ENCODE measurements at regions not wholly inside any gene's neighbourhood (a gene's known extent, or its start where the extent isn't known, plus 50 kb on each side); places are given as distances from the start of the nearest gene placed in this dataset.

DNA sequence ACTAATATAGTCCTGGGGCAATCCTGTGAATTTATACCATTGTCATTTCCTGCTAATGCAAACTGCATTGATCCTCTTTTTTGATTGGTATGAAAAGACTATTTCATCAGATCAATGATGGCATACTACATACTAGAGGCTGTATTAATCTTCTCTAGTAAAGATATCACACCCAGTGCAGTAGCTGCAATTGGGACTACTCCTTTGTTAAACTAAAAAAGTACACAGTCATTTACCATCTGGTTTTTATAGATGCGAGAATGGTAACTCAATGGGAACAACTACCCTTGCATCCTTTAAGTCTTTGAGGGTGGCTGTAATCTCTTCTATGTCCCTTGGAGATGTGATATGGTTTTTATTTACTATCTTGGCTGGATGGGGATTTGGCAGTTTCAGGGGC lies 80.2 kb upstream of the STK38L start:
- ChIA-PET CTCF (ENCODE audit: low intra/inter-chr PET ratio) (no interaction called here), POLR2A (no interaction called here)
- in situ Hi-C loops (cut with MboI): no loop called here
- Histone ChIP-seq H3K9me1 (ENCODE audit: control insufficient read depth, insufficient read depth, low read length) (no peaks in the 10 kb centered on the region), H3K9me3 (replicated peaks; ENCODE audit: control insufficient read depth, insufficient read depth, low read depth, low read length) (no peaks in the 10 kb centered on the region), H3K27ac (ENCODE audit: extremely low read depth, low read depth, low read length) (no peak overlapping the region), H3K79me2 (ENCODE audit: control insufficient read depth, insufficient read depth, low read length) (no peaks in the 10 kb centered on the region), H3K4me2 (ENCODE audit: insufficient read depth, low read length) (no peak overlapping the region), H3K27me3 (ENCODE audit: control insufficient read depth in 2 of 2, insufficient read depth in 2 of 2, low read length in 2 of 2) (no peaks in the 10 kb centered on the region; a peak in 1 of 5 replicates), H3K4me1 (replicated peaks in 1 of 2; ENCODE audit: control insufficient read depth in 2 of 2, insufficient read depth in 2 of 2, low read length in 2 of 2) (no peaks in the 10 kb centered on the region), H3K9ac (ENCODE audit: insufficient read depth in 1 of 2, low read depth in 2 of 2, low read length in 2 of 2) (no peak overlapping the region), H2AFZ (ENCODE audit: low read depth, low read length) (no peak overlapping the region), H4K20me1 (replicated peaks; ENCODE audit: control insufficient read depth, insufficient read depth, low read length) (no peaks in the 10 kb centered on the region), H3K36me3 (ENCODE audit: control insufficient read depth, insufficient read depth, low read length) (no peaks in the 10 kb centered on the region), H3K4me3 (no peak overlapping the region)
- ATAC-seq: no peak
- FAIRE-seq: no peak
- intact Hi-C loops (cut with micrococcal nuclease): no loop called here
- no peak for DNase-seq (ENCODE audit: extremely low read depth in 1 of 4, low spot score in 3 of 4)
- 0% methylated on average over 1 of the region's 1 CpG for WGBS (ENCODE audit: insufficient coverage, low coverage, missing lambda C conversion rate)
- BruUV-seq (replicated peaks): no TSS peak
- TF ChIP-seq, protein P1, sequence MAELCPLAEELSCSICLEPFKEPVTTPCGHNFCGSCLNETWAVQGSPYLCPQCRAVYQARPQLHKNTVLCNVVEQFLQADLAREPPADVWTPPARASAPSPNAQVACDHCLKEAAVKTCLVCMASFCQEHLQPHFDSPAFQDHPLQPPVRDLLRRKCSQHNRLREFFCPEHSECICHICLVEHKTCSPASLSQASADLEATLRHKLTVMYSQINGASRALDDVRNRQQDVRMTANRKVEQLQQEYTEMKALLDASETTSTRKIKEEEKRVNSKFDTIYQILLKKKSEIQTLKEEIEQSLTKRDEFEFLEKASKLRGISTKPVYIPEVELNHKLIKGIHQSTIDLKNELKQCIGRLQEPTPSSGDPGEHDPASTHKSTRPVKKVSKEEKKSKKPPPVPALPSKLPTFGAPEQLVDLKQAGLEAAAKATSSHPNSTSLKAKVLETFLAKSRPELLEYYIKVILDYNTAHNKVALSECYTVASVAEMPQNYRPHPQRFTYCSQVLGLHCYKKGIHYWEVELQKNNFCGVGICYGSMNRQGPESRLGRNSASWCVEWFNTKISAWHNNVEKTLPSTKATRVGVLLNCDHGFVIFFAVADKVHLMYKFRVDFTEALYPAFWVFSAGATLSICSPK (IDR thresholded peaks at IDR 0.05; ENCODE audit: borderline replicate concordance): no peak
- TF ChIP-seq NFXL1 (CRISPR knock-in tag; IDR thresholded peaks at IDR 0.05) (no peak), ZFP1 (CRISPR knock-in tag; IDR thresholded peaks at IDR 0.05) (no peak), PRMT5 (CRISPR knock-in tag; IDR thresholded peaks at IDR 0.05) (no peak), PHF21A (IDR thresholded peaks at IDR 0.05; ENCODE audit: borderline replicate concordance, low read depth) (no peak), ZNF12 (CRISPR knock-in tag; IDR thresholded peaks at IDR 0.05) (no peak), ZNF431 (CRISPR knock-in tag; IDR thresholded peaks at IDR 0.05) (no peak), FOXA1 (IDR thresholded peaks at IDR 0.05; ENCODE audit: borderline replicate concordance) (no peak)
- TF ChIP-seq, protein P2, sequence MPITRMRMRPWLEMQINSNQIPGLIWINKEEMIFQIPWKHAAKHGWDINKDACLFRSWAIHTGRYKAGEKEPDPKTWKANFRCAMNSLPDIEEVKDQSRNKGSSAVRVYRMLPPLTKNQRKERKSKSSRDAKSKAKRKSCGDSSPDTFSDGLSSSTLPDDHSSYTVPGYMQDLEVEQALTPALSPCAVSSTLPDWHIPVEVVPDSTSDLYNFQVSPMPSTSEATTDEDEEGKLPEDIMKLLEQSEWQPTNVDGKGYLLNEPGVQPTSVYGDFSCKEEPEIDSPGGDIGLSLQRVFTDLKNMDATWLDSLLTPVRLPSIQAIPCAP (CRISPR knock-in tag; IDR thresholded peaks at IDR 0.05; ENCODE audit: borderline replicate concordance): no peak
- TF ChIP-seq, protein P3, sequence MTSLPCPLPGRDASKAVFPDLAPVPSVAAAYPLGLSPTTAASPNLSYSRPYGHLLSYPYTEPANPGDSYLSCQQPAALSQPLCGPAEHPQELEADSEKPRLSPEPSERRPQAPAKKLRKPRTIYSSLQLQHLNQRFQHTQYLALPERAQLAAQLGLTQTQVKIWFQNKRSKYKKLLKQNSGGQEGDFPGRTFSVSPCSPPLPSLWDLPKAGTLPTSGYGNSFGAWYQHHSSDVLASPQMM (CRISPR knock-in tag; IDR thresholded peaks at IDR 0.05): no peak
- TF ChIP-seq, protein P4, sequence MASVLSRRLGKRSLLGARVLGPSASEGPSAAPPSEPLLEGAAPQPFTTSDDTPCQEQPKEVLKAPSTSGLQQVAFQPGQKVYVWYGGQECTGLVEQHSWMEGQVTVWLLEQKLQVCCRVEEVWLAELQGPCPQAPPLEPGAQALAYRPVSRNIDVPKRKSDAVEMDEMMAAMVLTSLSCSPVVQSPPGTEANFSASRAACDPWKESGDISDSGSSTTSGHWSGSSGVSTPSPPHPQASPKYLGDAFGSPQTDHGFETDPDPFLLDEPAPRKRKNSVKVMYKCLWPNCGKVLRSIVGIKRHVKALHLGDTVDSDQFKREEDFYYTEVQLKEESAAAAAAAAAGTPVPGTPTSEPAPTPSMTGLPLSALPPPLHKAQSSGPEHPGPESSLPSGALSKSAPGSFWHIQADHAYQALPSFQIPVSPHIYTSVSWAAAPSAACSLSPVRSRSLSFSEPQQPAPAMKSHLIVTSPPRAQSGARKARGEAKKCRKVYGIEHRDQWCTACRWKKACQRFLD (CRISPR knock-in tag; IDR thresholded peaks at IDR 0.05): no peak
- TF ChIP-seq, protein P5, sequence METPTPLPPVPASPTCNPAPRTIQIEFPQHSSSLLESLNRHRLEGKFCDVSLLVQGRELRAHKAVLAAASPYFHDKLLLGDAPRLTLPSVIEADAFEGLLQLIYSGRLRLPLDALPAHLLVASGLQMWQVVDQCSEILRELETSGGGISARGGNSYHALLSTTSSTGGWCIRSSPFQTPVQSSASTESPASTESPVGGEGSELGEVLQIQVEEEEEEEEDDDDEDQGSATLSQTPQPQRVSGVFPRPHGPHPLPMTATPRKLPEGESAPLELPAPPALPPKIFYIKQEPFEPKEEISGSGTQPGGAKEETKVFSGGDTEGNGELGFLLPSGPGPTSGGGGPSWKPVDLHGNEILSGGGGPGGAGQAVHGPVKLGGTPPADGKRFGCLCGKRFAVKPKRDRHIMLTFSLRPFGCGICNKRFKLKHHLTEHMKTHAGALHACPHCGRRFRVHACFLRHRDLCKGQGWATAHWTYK (CRISPR knock-in tag; IDR thresholded peaks at IDR 0.05): no peak
